Breast epithelium (tissue), 4 donors: ENCODE measurements at regions not wholly inside any gene's neighbourhood (a gene's known extent, or its start where the extent isn't known, plus 50 kb on each side); places are given as distances from the start of the nearest gene placed in this dataset.

Experiments
- DNase-seq, 2 donors: peaks; one replicate each; pipeline ENCODE4 v3.0.0-alpha.2; 2019; ENCODE audit warnings: low spot score in 2 of 2
- H3K27ac ChIP-seq, 2 donors: fragments of 200-600 bp; sonication (generic) in 1 of 2; one replicate each; pipeline ENCODE4 v1.5.1; 2016 to 2019; ENCODE audit warnings: mild to moderate bottlenecking in 1 of 2
- H3K27me3 ChIP-seq, 2 donors: fragments of 200-600 bp; sonication (generic) in 1 of 2; one replicate each; pipeline versions ENCODE4 v1.5.1 to v1.6.0; 2017 to 2019; ENCODE audit warnings: control low read depth in 1 of 2, mild to moderate bottlenecking in 1 of 2
- H3K36me3 ChIP-seq: fragments of 200-600 bp; one replicate; pipeline ENCODE4 v1.5.1; 2019
- H3K4me1 ChIP-seq, 2 donors: fragments of 200-600 bp; sonication (generic); one replicate each; pipeline ENCODE4 v1.5.1; 2016 to 2019; ENCODE audit warnings: control low read depth in 1 of 2
- H3K4me3 ChIP-seq, 3 donors: fragments of 200-600 bp; sonication (generic); 1 replicate in 2 of 3; 2 replicates in 1 of 3; pipeline ENCODE4 v1.5.1; 2016 to 2019; ENCODE audit warnings: mild to moderate bottlenecking in 3 of 3, moderate library complexity in 2 of 3
- H3K9me3 ChIP-seq, 2 donors: fragments of 200-600 bp; sonication (generic) in 1 of 2; one replicate each; pipeline ENCODE4 v1.5.1; 2016 to 2019; ENCODE audit warnings: control low read depth in 1 of 2
- CTCF ChIP-seq, 3 donors: fragments of 450-650 bp; IDR thresholded peaks; one replicate each; pipeline ENCODE4 v1.5.1; 2016 to 2017; ENCODE audit warnings: antibody characterized with exemption in 3 of 3, mild to moderate bottlenecking in 3 of 3, moderate library complexity in 3 of 3
- POLR2A ChIP-seq: fragments of 450-650 bp; IDR thresholded peaks from one replicate; pipeline ENCODE4 v1.6.1; 2016; ENCODE audit warnings: antibody characterized with exemption, mild to moderate bottlenecking, moderate library complexity
- POLR2AphosphoS5 ChIP-seq, 3 donors: sonication (generic); formaldehyde crosslinking; IDR thresholded peaks; one replicate each; pipeline ENCODE4 v1.6.1; 2017; ENCODE audit warnings: antibody characterized with exemption in 3 of 3
- intact Hi-C: fragments of 100-400 bp; cut with DNase I; formaldehyde crosslinking; loops from one replicate; pipeline ENCODE4 v1.15.1; 2023; ENCODE audit warnings: low total_unique reads

DNA sequence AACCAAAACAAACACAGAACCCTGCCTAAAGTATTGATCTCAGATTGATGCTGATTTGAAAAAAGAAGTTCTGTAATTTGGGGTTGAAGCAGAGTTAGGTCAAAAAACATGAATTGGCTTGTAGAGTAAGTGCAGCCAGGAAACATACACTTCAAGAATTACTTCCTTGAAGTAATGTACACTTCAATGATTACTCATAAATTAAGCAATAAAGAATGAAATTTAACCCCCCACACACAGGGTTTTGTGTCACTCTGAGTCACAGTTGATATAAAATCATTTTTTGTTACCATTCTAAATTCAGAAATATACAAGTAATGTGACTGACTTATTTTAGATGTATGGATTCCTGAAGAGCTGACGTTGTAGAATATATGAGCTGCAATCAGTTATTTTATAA lies 622.2 kb downstream of the POM121L12 start:
- H3K27ac ChIP-seq, result no peak overlapping the region
- intact Hi-C loops, result no loop called here
- H3K27me3 ChIP-seq, result no peaks in the 10 kb centered on the region
- DNase-seq, result no peak
- H3K36me3 ChIP-seq, result no peaks in the 10 kb centered on the region
- peaks cover 0 to 3% of the 10 kb centered on the region in 2 donors for H3K9me3 ChIP-seq
- no peak overlapping the region for H3K4me3 ChIP-seq
- H3K4me1 ChIP-seq, result no peaks in the 10 kb centered on the region
- TF ChIP-seq CTCF (IDR thresholded peaks at IDR 0.05) (no peak), POLR2AphosphoS5 (IDR thresholded peaks at IDR 0.05) (no peak), POLR2A (no peak)

DNA sequence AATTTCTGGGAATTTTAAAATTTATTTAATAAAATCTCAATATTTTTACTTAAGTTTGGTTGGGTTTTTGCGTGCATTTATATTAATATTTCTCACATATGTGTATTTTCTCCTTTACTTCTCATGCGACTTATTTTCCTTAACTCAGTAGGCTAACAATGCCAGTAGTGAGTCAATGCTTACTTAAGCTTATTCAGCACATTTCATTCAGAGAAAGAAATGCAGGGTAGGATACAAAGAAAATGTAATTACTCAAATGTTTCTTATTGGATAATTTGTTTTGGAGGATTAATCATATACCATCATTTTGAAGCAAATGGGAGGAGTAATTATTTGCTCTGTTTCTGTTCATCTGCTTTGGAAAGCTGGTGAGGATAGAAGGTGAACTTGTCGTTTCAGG lies 623.5 kb downstream of the POM121L12 start:
- peaks cover 0 to 8% of the 10 kb centered on the region in 2 donors for H3K9me3 ChIP-seq
- H3K4me1 ChIP-seq, result no peaks in the 10 kb centered on the region
- H3K36me3 ChIP-seq, result no peaks in the 10 kb centered on the region
- no peak overlapping the region for H3K4me3 ChIP-seq
- TF ChIP-seq CTCF (IDR thresholded peaks at IDR 0.05) (no peak), POLR2A (no peak), POLR2AphosphoS5 (IDR thresholded peaks at IDR 0.05) (no peak)
- intact Hi-C loops, result no loop called here
- H3K27me3 ChIP-seq, result no peaks in the 10 kb centered on the region
- no peak overlapping the region for H3K27ac ChIP-seq
- no peak for DNase-seq

DNA sequence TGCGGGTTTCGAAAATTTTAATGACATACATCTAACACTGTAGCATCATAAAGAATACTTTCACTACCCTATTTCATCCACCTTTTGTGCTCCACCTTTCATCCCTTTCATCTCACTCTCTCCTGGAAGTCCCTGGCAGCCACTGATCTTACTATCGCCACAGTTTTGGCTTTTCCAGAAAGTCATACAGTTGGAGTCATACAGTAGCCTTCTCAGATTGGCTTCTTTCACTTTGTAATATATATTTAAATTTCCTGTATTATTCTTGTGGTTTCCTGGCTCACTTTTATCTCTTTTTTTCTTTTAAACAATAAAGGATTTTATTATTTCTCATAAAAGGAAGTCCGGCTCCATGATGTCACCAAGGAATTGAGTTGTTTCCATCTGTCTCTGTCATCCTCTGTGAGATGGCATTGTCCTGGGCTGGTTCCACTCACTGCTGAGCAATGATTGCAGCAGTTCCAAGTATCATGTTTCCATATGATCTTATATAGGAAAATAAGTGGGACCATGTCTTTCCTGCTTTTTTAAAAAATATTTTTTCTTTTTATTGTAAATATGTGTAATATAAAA lies 626.3 kb downstream of the POM121L12 start:
- Histone ChIP-seq H3K4me1 (no peaks in the 10 kb centered on the region), H3K27me3 (no peaks in the 10 kb centered on the region)

GRCh38 chr7:53672681-53673080 lies 637.2 kb downstream of the POM121L12 start:
- no peak for TF ChIP-seq POLR2A
- no peak for TF ChIP-seq CTCF (IDR thresholded peaks at IDR 0.05)
- no peak for TF ChIP-seq POLR2AphosphoS5 (IDR thresholded peaks at IDR 0.05)
- Histone ChIP-seq H3K27me3 (no peaks in the 10 kb centered on the region), H3K36me3 (no peaks in the 10 kb centered on the region), H3K9me3 (peaks cover 0 to 10% of the 10 kb centered on the region in 2 donors), H3K4me3 (no peak overlapping the region), H3K4me1 (no peaks in the 10 kb centered on the region), H3K27ac (no peak overlapping the region)
- no peak for DNase-seq
- intact Hi-C loops, result no loop called here

More for the DNA sequence above, 626.3 kb downstream of the POM121L12 start:
- no peak overlapping the region for H3K4me3 ChIP-seq
- H3K36me3 ChIP-seq, result no peaks in the 10 kb centered on the region
- peaks cover 0 to 8% of the 10 kb centered on the region in 2 donors for H3K9me3 ChIP-seq
- H3K27ac ChIP-seq, result no peak overlapping the region
- no peak for TF ChIP-seq CTCF (IDR thresholded peaks at IDR 0.05)
- no peak for TF ChIP-seq POLR2AphosphoS5 (IDR thresholded peaks at IDR 0.05)
- no peak for TF ChIP-seq POLR2A
- intact Hi-C loops, result no loop called here
- DNase-seq, result no peak

GRCh38 chr7:53675835-53676234 lies 640.4 kb downstream of the POM121L12 start:
- H3K4me1 ChIP-seq, result no peaks in the 10 kb centered on the region
- H3K27me3 ChIP-seq, result no peaks in the 10 kb centered on the region
- H3K4me3 ChIP-seq, result no peak overlapping the region
- intact Hi-C loops, result no loop called here
- H3K36me3 ChIP-seq, result no peaks in the 10 kb centered on the region
- TF ChIP-seq POLR2AphosphoS5 (IDR thresholded peaks at IDR 0.05), result no peak
- TF ChIP-seq CTCF (IDR thresholded peaks at IDR 0.05), result no peak
- no peak for TF ChIP-seq POLR2A
- DNase-seq, result no peak
- H3K27ac ChIP-seq, result no peak overlapping the region
- no peaks in the 10 kb centered on the region for H3K9me3 ChIP-seq
